ENCODE measurements at regions not wholly inside any gene's neighbourhood (a gene's known extent, or its start where the extent isn't known, plus 50 kb on each side); places are given as distances from the start of the nearest gene placed in this dataset.

DNA sequence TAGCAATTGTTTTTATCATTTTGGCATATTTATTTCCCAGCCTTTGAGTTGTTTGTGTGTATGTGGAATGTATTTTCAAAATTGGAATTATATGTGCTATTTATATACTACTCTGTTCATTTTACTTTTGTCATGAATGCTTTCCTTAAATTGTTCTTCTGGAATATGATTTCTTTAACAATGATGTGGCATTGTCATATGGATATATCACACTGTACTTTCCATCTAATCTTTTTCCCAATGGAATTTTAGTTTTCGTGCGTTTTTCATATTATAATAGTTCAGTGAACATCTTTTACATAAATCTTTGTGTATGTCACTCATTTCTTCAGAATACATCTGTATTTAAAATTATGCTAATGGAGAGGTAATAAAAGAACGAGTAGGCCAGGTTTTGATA, 980.1 kb upstream of the WWC1 start:
- H3K9me3 ChIP-seq (ENCODE audit: low read length) = no peaks in the 10 kb centered on the region
- no peaks in the 10 kb centered on the region for H3K9me2 ChIP-seq (ENCODE audit: low read depth, low read length)
- no peaks in the 10 kb centered on the region for H3K36me3 ChIP-seq (ENCODE audit: insufficient read depth, low read length)
- H2AFZ ChIP-seq (ENCODE audit: low read length) = no peak overlapping the region
- H3F3A ChIP-seq (ENCODE audit: insufficient read depth, low read length) = no peaks in the 10 kb centered on the region
- no peak overlapping the region for H3K27ac ChIP-seq (ENCODE audit: low read depth, low read length, poor library complexity, severe bottlenecking)
- TF ChIP-seq CTCF (IDR thresholded peaks at IDR 0.05; ENCODE audit: low read length) = no peak
- TF ChIP-seq EZH2 (IDR thresholded peaks at IDR 0.05; ENCODE audit: borderline replicate concordance, low read length) = no peak
- no peak overlapping the region for H3K4me3 ChIP-seq (ENCODE audit: low read depth, low read length, poor library complexity, severe bottlenecking)
- H3K4me2 ChIP-seq (ENCODE audit: low read length) = no peak overlapping the region
- H3K27me3 ChIP-seq (ENCODE audit: insufficient read depth, low read length) = no peaks in the 10 kb centered on the region
- no peaks in the 10 kb centered on the region for H3K79me2 ChIP-seq (ENCODE audit: insufficient read depth, low read length)
- H4K20me1 ChIP-seq (ENCODE audit: insufficient read depth, low read length) = no peaks in the 10 kb centered on the region
- no peaks in the 10 kb centered on the region for H3K4me1 ChIP-seq (ENCODE audit: insufficient read depth, low read length, severe bottlenecking)
- no peak overlapping the region for H3K9ac ChIP-seq (ENCODE audit: low read length)

GRCh38 chr5:167312225-167312624, 979.2 kb upstream of the WWC1 start:
- Histone ChIP-seq H3K36me3 (ENCODE audit: insufficient read depth, low read length) (no peaks in the 10 kb centered on the region), H3K4me1 (ENCODE audit: insufficient read depth, low read length, severe bottlenecking) (no peaks in the 10 kb centered on the region), H3K27me3 (ENCODE audit: insufficient read depth, low read length) (no peaks in the 10 kb centered on the region), H3K9me3 (ENCODE audit: low read length) (no peaks in the 10 kb centered on the region), H3K4me2 (ENCODE audit: low read length) (no peak overlapping the region), H4K20me1 (ENCODE audit: insufficient read depth, low read length) (no peaks in the 10 kb centered on the region), H3K27ac (ENCODE audit: low read depth, low read length, poor library complexity, severe bottlenecking) (no peak overlapping the region), H2AFZ (ENCODE audit: low read length) (no peak overlapping the region), H3F3A (ENCODE audit: insufficient read depth, low read length) (no peaks in the 10 kb centered on the region), H3K79me2 (ENCODE audit: insufficient read depth, low read length) (no peaks in the 10 kb centered on the region), H3K9ac (ENCODE audit: low read length) (no peak overlapping the region), H3K4me3 (ENCODE audit: low read depth, low read length, poor library complexity, severe bottlenecking) (no peak overlapping the region), H3K9me2 (ENCODE audit: low read depth, low read length) (no peaks in the 10 kb centered on the region)
- TF ChIP-seq EZH2 (IDR thresholded peaks at IDR 0.05; ENCODE audit: borderline replicate concordance, low read length) (no peak), CTCF (IDR thresholded peaks at IDR 0.05; ENCODE audit: low read length) (no peak)

GRCh38 chr5:167315762-167316161, 975.7 kb upstream of the WWC1 start:
- Histone ChIP-seq H3F3A (ENCODE audit: insufficient read depth, low read length) (no peaks in the 10 kb centered on the region), H3K27me3 (ENCODE audit: insufficient read depth, low read length) (no peaks in the 10 kb centered on the region), H3K79me2 (ENCODE audit: insufficient read depth, low read length) (no peaks in the 10 kb centered on the region), H3K9ac (ENCODE audit: low read length) (no peak overlapping the region), H3K4me2 (ENCODE audit: low read length) (no peak overlapping the region), H2AFZ (ENCODE audit: low read length) (no peak overlapping the region), H4K20me1 (ENCODE audit: insufficient read depth, low read length) (no peaks in the 10 kb centered on the region), H3K4me3 (ENCODE audit: low read depth, low read length, poor library complexity, severe bottlenecking) (no peak overlapping the region), H3K9me2 (ENCODE audit: low read depth, low read length) (no peaks in the 10 kb centered on the region), H3K27ac (ENCODE audit: low read depth, low read length, poor library complexity, severe bottlenecking) (no peak overlapping the region), H3K36me3 (ENCODE audit: insufficient read depth, low read length) (no peaks in the 10 kb centered on the region), H3K9me3 (ENCODE audit: low read length) (no peaks in the 10 kb centered on the region), H3K4me1 (ENCODE audit: insufficient read depth, low read length, severe bottlenecking) (no peaks in the 10 kb centered on the region)
- no peak for TF ChIP-seq CTCF (IDR thresholded peaks at IDR 0.05; ENCODE audit: low read length)
- no peak for TF ChIP-seq EZH2 (IDR thresholded peaks at IDR 0.05; ENCODE audit: borderline replicate concordance, low read length)
